Ishikawa (cell line): ENCODE measurements at regions not wholly inside any gene's neighbourhood (a gene's known extent, or its start where the extent isn't known, plus 50 kb on each side); places are given as distances from the start of the nearest gene placed in this dataset.

Experiments used
- CREB1 ChIP-seq: IDR thresholded peaks from 2 replicates; pipeline ENCODE4 v1.6.1; 2012; ENCODE audit warnings: low read depth
- EGR1 ChIP-seq: IDR thresholded peaks from 2 replicates; pipeline ENCODE4 v1.6.1; 2012
- MAX ChIP-seq: IDR thresholded peaks from 2 replicates; pipeline ENCODE4 v1.6.1; 2012
- RAD21 ChIP-seq: IDR thresholded peaks from 2 replicates; pipeline ENCODE4 v1.6.1; 2012; ENCODE audit warnings: low read depth
- TCF12 ChIP-seq: IDR thresholded peaks from 2 replicates; pipeline ENCODE4 v1.6.1; 2012; ENCODE audit warnings: low read depth
- USF1 ChIP-seq: IDR thresholded peaks from 2 replicates; pipeline ENCODE4 v1.6.1; 2012
- YY1 ChIP-seq: IDR thresholded peaks from 2 replicates; pipeline ENCODE4 v1.6.1; 2012; ENCODE audit warnings: low read depth
- ZBTB7A ChIP-seq: IDR thresholded peaks from 2 replicates; pipeline ENCODE4 v1.6.1; 2012; ENCODE audit warnings: low read depth

GRCh38 chr20:50460115-50460607 is 50.0 kb upstream of the PTPN1 start:
- no peak for TF ChIP-seq RAD21
- no peak for TF ChIP-seq CREB1
- TF ChIP-seq EGR1, result no peak
- TF ChIP-seq ZBTB7A, result no peak
- no peak for TF ChIP-seq USF1
- TF ChIP-seq MAX, result no peak
- no peak for TF ChIP-seq YY1
- TF ChIP-seq TCF12, result no peak
